Erythroblast (primary cell): ENCODE measurements at regions not wholly inside any gene's neighbourhood (a gene's known extent, or its start where the extent isn't known, plus 50 kb on each side); places are given as distances from the start of the nearest gene placed in this dataset.

Source experiments
- GATA1 ChIP-seq: IDR thresholded peaks from 2 replicates; pipeline ENCODE4 v1.6.1; 2011; ENCODE audit warnings: low read depth, mild to moderate bottlenecking, control low read depth, low read length, moderate library complexity
- POLR2A ChIP-seq: IDR thresholded peaks from 2 replicates; pipeline ENCODE4 v1.6.1; 2011; ENCODE audit warnings: mild to moderate bottlenecking, low read length

DNA sequence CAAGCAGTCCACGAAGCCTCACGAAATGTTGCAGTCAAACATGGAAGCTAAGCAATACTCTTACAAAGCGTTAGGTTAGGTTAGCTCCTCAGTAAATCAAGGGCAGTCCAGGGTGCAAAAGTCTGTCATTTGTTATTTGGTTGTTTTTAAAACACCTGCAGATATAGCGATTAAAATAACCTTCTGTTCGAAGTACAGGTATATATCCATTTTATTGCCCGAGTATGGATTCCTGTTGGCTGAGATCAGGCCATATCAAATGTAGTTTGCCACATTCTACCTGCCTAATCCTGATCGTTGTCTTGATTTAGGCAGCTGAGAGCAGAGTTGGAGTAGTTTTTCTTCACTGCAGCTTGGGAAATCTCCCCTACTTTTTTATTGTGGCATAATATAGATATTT, 99.5 kb upstream of the EPB41L3 start:
- no peak for TF ChIP-seq POLR2A
- TF ChIP-seq GATA1: no peak
